H4 (cell line): ENCODE measurements at regions not wholly inside any gene's neighbourhood (a gene's known extent, or its start where the extent isn't known, plus 50 kb on each side); places are given as distances from the start of the nearest gene placed in this dataset.

Source experiments
- DNase-seq: peaks from one replicate; pipeline ENCODE4 v3.0.0-alpha.2; 2015; ENCODE audit warnings: low spot score

DNA sequence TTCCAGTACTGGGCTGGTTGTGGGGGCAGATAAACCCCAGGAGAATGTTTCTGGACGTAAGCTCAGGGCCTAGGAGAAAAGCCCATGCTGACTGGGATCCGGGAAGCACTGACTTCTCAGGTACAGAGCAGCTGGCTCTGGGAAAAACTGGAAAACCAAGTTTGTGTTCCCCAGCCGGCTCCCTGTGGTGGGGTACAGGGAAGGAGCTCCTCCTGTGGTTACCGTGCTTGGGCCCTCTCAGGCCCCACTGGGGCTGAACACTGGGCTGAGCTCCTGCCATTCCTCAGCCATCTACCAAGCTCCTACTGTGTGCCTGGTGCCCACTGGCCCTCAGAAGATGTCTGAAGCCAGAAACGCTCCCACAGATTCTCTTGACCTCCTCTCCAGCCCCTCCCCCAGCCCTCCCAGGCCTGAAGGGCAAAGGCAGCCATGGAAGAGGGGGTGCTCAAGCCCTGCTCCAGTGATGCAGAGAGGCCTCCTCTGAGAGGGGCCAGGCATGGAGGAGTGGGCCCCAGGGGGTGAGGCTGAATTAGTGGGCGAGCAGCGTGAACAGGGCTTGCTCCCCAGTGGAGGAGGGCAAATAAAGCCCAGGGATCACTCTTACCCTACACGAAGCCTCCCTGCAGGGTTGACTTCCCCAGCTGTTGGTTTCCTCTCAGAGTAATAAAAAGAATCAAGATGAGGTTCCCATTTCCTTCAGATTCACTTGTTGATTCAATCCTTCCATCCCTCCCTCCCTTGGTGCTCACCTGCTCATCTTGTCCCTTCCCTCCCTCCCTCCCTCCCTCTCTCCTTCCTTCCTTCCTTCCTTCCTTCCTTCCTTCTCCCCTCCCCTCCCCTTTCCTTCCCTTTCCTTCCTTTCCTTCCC, 100.0 kb downstream of the VEGFA start:
- no peak for DNase-seq

- no peak for DNase-seq
These were observed 99.2 kb downstream of the VEGFA start for GRCh38 chr6:43869079-43869710.

GRCh38 chr6:43868467-43868866, 98.5 kb downstream of the VEGFA start:
- DNase-seq = no peak

GRCh38 chr6:43867996-43868395, 98.0 kb downstream of the VEGFA start:
- no peak for DNase-seq

DNA sequence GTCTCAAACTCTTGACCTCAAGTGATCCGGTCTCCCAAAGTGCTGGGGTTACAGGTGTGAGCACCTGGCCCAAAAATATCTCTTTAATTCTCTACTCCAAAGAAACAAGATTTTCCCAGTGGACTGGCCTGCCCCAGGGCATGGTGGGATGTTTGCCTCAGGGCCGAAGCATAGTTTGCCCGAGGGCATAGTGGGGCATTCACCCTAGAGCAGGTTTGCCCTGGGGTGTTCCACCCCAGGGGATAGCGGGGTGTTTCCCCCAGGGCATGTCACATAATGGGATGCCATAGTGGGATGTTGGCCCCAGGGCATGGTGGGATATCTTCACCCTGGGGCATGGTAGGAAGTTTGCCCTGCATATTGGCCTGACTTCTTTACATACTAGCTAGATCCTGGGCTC, 97.2 kb downstream of the VEGFA start:
- no peak for DNase-seq

GRCh38 chr6:43865932-43866645, 96.1 kb downstream of the VEGFA start:
- no peak for DNase-seq

DNA sequence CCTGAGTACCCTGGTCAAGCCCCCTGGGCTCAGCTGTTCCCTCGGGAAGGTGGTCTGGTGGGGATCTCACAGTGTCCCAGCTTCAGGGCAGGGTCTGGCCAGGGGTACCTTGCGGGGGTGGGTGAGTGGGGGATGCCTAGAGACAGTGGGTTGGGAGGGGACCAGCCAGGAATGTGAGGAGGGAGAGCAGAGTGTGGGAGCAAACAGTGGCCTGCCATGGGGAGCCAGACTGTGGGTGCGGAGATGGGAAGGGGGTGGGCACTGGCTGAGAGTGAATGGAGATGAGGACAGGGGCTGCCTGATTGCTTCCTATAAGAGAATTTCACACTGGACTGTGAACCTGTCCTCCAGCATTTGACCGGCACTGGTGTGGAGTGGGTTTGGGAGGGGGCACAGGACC, 95.1 kb downstream of the VEGFA start:
- no peak for DNase-seq

DNA sequence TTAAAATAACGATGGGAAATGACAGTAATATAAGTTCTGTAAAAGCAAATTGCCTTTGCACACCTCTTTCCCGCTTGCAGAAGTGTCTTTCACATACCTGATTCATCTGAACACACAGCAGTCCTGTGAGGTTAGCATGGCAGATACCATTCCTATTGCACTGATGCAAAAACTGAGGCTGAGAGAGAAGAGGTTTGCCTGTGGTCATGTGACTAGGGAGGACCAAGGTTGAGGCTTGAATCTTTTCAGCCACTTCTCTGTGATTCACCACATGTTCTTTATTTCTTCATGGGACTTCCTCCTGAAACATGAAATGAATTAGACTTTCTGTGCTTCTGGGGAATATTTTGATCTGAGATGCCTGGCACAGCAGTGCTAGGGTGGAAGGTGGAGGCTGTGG, 92.9 kb downstream of the VEGFA start:
- no peak for DNase-seq

DNA sequence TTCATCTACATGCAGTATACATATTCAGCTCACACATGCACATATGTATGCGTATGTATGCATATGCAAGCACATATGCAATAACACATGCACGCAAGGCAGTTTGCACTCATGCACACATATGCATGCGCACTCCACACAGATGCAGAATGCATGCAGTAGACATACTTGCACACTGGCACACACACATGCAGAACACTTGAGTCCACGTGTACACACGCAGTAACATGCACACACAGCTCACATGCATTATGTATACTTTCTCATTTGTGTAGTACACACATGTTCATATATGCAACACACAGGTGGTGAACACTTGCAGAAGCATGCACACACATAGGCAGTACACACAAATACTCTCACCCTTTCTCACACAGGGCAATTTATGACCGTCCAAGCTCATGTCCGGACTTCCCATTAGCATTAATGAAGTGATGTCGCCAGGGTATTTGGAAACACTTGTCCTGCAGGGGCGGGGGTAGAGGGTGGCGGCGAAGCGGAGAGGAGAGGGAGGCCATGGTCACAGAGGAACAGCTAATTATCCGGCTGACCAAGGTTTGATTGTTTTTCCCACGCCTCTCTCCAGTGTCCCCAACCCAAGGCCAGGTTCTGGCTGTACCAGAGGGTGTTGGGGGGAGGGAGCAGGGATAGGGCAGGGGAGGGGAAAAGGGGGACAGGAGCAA, 91.3 kb downstream of the VEGFA start:
- no peak for DNase-seq

- DNase-seq = no peak
These were observed 90.3 kb downstream of the VEGFA start for GRCh38 chr6:43860285-43860684.

GRCh38 chr6:43859213-43859612, 89.2 kb downstream of the VEGFA start:
- DNase-seq = no peak

DNA sequence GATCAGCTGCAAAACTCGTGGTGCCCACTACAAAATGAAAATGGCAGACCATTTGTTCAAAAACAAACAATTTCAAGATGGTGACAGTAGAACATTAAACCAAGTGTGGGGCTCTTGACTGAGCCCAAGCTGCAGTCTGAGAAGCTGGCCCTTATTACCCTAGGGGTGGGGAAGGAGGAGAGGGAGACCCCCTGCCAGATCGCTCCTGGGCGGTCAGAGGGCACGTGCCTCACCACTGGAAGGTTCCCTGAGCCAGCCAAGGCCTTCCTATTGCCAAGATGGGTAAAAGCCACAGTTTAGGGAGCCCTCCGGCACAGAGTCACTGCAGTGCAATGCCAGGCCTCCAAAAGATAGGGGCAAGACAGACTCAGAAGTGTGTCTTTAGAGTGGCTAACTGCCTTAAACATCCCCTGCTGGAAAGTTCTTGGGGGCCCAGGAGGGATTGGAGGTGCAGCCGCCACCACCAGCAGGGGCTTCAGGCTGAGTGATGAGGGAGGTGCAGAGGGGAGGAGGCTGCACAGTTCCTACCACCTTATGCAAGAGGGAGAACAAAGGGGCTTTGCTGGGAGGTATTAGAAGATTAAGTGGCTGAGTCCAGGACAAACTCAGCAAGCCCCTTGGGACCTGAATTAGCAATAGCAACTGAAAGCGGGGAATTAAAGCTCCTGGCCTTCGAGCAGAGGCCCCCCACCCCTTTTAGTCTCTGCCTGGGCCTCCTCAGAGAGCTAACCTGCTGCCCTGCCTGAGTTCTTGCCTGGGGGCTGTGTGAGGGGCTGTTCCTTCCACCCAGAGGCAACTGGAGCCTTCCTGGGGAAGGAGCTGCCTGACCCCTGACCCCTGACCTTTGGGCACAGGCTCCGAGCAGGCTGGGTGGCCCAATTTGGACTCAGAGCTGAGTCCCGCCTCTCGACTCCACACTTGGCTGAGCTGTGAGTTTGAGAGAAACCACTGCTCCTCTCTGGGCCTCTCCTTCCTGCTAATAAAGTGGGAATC, 88.4 kb downstream of the VEGFA start:
- DNase-seq = no peak

DNA sequence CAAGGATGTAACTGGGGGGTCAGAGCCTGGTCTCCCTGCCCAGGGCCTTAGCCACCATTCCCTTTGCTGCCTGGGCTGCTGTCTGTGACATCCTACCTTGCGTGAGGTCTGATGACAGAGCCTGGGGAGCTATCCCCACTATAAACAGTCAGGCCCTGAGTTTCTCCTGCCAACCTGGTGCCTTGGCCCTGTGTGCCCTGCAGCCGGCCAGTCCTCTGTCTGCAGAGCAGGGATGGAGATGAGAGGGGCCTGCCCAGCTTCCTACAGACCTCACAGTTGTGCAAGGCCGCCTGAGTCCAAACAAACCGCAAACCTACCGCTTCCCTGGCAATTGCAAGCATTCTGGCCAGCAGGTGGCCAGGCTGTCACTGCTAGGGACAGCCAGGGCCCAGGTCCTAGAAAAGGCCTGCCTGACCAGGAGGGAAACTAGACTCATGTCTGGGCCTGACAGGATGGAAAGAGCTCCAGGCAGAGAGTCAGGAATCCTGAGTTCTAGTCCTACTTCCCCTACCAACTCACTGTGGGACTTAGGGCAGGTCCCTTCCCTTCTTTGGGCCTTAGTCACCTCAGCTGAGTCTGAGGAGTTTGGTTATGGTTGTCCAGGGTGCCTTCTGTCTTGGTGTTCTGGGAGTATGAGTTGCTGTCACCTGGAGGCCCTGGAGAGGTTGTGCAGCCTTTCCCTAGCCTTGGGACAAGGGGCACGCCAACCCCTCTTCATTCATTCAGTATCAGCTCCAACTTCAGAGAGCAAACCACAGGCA, 86.2 kb downstream of the VEGFA start:
- peak; percentile 73 for DNase-seq

GRCh38 chr6:43855247-43855646, 85.2 kb downstream of the VEGFA start:
- DNase-seq = no peak

DNA sequence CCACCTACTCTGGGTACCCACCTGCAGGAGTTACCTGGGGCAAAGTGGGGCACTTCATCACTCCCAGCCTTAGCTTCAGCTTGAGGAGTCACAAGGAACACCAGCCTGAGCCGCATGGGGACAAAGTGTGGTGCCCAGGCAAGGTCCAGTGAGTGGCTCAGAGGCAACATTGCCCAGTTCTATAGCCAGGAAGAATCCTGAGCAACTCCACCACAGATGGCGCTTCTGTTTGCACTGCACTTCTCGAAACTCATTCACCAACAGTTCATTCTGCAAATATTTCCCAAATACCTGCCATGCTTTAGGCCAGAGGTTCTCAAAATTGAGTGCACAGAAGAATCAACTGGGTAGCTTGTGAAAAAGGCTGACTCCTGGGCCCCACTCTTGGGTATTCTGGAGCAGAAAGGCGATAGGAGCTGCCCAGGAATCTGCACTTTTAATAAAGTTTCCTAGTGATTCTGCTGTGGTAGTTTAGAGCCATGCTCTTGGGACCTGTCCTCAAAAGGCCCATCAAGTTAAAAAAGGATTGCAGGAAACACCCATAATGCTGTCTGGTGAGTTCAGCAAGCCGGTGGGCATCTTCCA, 83.1 kb downstream of the VEGFA start:
- no peak for DNase-seq

DNA sequence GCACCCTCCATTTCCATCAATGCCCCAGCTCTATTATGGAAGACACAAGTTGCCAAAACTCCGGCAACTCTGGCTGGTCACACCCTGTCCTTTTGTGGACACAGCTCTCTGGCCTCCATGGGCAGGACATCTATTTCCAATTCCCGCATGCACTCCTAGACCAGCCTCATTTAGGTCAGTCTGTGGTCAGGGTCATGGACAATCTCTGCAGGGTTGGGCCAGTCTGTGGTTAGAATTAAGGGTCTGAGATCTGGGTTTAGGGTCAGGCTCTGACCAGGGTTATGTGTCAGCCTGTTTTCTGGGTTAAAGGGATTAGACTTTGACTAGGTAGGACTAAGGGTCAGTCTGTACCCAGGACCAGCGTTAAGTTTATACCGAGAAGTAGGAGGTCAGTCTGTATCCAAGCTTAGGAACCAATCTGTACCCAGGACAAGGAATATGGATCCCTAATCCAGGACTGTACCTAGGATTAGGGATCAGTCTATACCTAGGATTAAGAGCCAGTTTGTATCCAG, 82.4 kb downstream of the VEGFA start:
- no peak for DNase-seq

DNA sequence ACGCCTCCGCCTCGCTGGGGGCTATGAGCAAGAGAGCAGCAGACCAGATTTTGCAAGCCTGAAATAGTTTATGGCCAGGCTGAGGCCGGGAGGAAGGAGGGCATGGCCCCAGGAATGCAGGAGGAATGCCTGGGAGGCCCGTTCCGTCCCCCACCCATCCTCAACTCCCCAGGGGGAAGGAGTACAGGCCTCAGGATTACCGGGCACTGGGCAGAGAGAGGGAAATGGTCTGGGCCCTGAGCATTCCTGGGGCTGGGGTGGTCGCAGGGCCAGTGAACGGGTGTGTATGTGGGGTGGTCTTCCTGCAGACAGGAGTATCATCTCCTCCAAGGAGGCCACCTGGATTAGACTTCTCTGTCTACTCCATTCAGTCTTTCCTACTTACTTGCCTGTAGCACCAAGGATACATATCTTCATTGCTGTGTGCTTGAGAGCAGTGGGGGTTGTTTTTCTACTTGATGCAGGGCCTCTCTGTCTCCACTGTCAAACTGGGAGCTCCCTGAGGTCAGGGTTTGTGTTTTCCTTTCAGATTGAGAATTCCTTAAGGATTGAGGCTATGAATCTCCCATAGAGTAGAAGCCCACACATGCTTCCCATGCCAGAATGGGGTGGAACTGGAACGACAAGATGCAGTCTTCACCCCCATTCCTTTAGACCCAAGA, 81.3 kb downstream of the VEGFA start:
- no peak for DNase-seq

- DNase-seq = no peak
These were observed 80.5 kb downstream of the VEGFA start for GRCh38 chr6:43850314-43851203.
